PC-9 (cell line): ENCODE measurements at regions not wholly inside any gene's neighbourhood (a gene's known extent, or its start where the extent isn't known, plus 50 kb on each side); places are given as distances from the start of the nearest gene placed in this dataset.

Experiments used
- CTCF ChIP-seq: fragments of 200-600 bp; sonication (generic); conservative IDR thresholded peaks from 2 replicates; pipeline ENCODE4 v1.6.1; 2017; ENCODE audit warnings: mixed run types, antibody characterized with exemption, mild to moderate bottlenecking, moderate library complexity
- EZH2 ChIP-seq: fragments of 200-600 bp; sonication (generic); IDR thresholded peaks from 2 replicates; pipeline ENCODE4 v1.8.0; 2017; ENCODE audit warnings: antibody characterized with exemption, low read depth

- TF ChIP-seq CTCF (no peak), EZH2 (no peak)
Measured at GRCh38 chr7:145520284-145520683, 596.3 kb upstream of the CNTNAP2 start.
